GM19452 (cell line): ENCODE measurements at regions not wholly inside any gene's neighbourhood (a gene's known extent, or its start where the extent isn't known, plus 50 kb on each side); places are given as distances from the start of the nearest gene placed in this dataset.
"Not testable (repeated sequence)": the region's sequence is repeated elsewhere in the genome, so short reads cannot be mapped to it uniquely, and the experiment has no call there.

Experiments
- ATAC-seq: cut with Tn5 transposase; IDR thresholded peaks from one replicate; pipeline ENCODE4 v1.9.1; 2021; ENCODE audit not compliant: unreplicated experiment

GRCh38 chr21:15199414-15200383 lies 134.9 kb upstream of the NRIP1 start:
- ATAC-seq, result no peak

GRCh38 chr21:15203740-15204139 lies 138.9 kb upstream of the NRIP1 start:
- ATAC-seq, result no peak

GRCh38 chr21:15204140-15204969 lies 139.6 kb upstream of the NRIP1 start:
- no peak for ATAC-seq

GRCh38 chr21:15204970-15205286 lies 140.1 kb upstream of the NRIP1 start:
- ATAC-seq, result no peak

- ATAC-seq, result peak; percentile 74
These were observed 141.7 kb upstream of the NRIP1 start for GRCh38 chr21:15206514-15206913.

GRCh38 chr21:15207231-15207630 lies 142.4 kb upstream of the NRIP1 start:
- ATAC-seq, result no peak

- ATAC-seq, result no peak
These were observed 143.0 kb upstream of the NRIP1 start for GRCh38 chr21:15207635-15208370.

- ATAC-seq, result no peak
These were observed 144.0 kb upstream of the NRIP1 start for GRCh38 chr21:15208786-15209185.

- no peak for ATAC-seq
These were observed 144.4 kb upstream of the NRIP1 start for GRCh38 chr21:15209224-15209623.

- no peak for ATAC-seq
These were observed 145.5 kb upstream of the NRIP1 start for GRCh38 chr21:15210235-15210678.

GRCh38 chr21:15211491-15212133 lies 146.8 kb upstream of the NRIP1 start:
- ATAC-seq, result no peak

- ATAC-seq, result no peak
These were observed 147.4 kb upstream of the NRIP1 start for GRCh38 chr21:15212206-15212605.

GRCh38 chr21:15218476-15218875 lies 153.7 kb upstream of the NRIP1 start:
- not testable (repeated sequence) for ATAC-seq

- no peak for ATAC-seq
These were observed 154.2 kb upstream of the NRIP1 start for GRCh38 chr21:15219039-15219438.

- no peak for ATAC-seq
These were observed 155.1 kb upstream of the NRIP1 start for GRCh38 chr21:15219894-15220293.

GRCh38 chr21:15221799-15222386 lies 157.1 kb upstream of the NRIP1 start:
- no peak for ATAC-seq

GRCh38 chr21:15222707-15223106 lies 157.9 kb upstream of the NRIP1 start:
- ATAC-seq, result no peak

- ATAC-seq, result no peak
These were observed 159.7 kb upstream of the NRIP1 start for GRCh38 chr21:15224346-15225086.

- no peak for ATAC-seq
These were observed 163.1 kb upstream of the NRIP1 start for GRCh38 chr21:15227919-15228318.

- no peak for ATAC-seq
These were observed 164.6 kb upstream of the NRIP1 start for GRCh38 chr21:15229390-15229789.
